Neural crest cell (in vitro differentiated cells): ENCODE measurements at regions not wholly inside any gene's neighbourhood (a gene's known extent, or its start where the extent isn't known, plus 50 kb on each side); places are given as distances from the start of the nearest gene placed in this dataset.

ENCODE experiments used
- DNase-seq: peaks from one replicate; pipeline ENCODE4 v3.0.0; 2021; ENCODE audit warnings: low read depth, mixed read lengths, low spot score
- H3K27ac Mint-ChIP-seq: one replicate; pipeline ENCODE4 v1.8.0; 2021; ENCODE audit warnings: mild to moderate bottlenecking, mixed read lengths; ENCODE audit not compliant: unreplicated experiment
- H3K27me3 Mint-ChIP-seq: 2 replicates; pipeline ENCODE4 v1.8.0; 2021; ENCODE audit warnings: low read depth, mild to moderate bottlenecking, mixed read lengths
- H3K36me3 Mint-ChIP-seq: 2 replicates; pipeline ENCODE4 v1.8.0; 2021; ENCODE audit warnings: low read depth, mild to moderate bottlenecking, mixed read lengths
- H3K4me1 Mint-ChIP-seq: 2 replicates; pipeline ENCODE4 v1.8.0; 2021; ENCODE audit warnings: mixed read lengths
- H3K4me3 Mint-ChIP-seq: one replicate; pipeline ENCODE4 v1.8.0; 2021; ENCODE audit warnings: mild to moderate bottlenecking, mixed read lengths
- H3K9me3 Mint-ChIP-seq: 2 replicates; pipeline ENCODE4 v1.8.0; 2021; ENCODE audit warnings: mixed read lengths
- TF ChIP-seq, protein P1 (sequence below): fragments of 200-600 bp; sonication (generic); conservative IDR thresholded peaks from 2 replicates; pipeline ENCODE4 v1.5.0; 2021; ENCODE audit warnings: antibody characterized with exemption, mild to moderate bottlenecking

DNA sequence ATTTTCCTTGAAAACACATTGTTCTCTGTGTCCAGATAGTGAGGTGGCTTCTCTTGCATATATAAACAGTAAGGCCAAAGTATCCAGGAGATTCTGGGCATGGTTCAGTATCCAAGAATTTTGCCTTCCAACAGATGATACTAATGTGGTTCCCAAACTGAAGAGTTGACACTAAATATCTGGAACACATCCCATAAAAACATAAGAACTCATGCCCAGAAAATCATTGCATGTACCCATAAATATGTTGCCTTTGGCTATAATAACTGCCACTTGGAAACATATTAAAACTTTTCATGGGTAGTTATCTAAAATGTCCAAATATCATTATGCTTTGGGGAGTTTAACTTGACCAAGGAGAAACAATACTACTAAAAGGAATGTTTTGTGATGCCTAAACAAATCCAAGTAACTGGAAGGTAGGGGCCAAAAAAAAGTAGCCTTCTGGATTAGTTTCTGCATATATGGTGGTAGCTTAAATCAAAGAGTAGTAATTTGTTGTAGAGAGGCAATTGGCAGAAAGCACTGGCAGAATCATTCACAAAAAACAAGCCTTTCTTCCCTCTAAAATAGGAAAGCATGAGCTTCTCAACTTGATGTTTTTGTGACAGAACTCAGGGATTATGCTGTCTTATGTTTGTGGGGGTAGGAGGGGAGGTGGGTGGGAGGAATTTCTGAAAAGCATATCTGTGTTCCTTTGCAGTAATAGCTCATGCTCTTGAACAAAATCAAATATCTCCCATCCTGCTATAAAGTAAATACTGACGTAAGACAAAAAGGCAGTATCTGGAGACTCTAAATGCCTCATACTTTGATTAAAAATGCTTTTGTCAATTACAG, 753.9 kb downstream of the TUSC7 start:
- TF ChIP-seq, protein P1, sequence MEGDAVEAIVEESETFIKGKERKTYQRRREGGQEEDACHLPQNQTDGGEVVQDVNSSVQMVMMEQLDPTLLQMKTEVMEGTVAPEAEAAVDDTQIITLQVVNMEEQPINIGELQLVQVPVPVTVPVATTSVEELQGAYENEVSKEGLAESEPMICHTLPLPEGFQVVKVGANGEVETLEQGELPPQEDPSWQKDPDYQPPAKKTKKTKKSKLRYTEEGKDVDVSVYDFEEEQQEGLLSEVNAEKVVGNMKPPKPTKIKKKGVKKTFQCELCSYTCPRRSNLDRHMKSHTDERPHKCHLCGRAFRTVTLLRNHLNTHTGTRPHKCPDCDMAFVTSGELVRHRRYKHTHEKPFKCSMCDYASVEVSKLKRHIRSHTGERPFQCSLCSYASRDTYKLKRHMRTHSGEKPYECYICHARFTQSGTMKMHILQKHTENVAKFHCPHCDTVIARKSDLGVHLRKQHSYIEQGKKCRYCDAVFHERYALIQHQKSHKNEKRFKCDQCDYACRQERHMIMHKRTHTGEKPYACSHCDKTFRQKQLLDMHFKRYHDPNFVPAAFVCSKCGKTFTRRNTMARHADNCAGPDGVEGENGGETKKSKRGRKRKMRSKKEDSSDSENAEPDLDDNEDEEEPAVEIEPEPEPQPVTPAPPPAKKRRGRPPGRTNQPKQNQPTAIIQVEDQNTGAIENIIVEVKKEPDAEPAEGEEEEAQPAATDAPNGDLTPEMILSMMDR, result no peak
- no peak for DNase-seq
- H3K27ac Mint-ChIP-seq, result no peak overlapping the region
- no peaks in the 10 kb centered on the region for H3K36me3 Mint-ChIP-seq
- no peaks in the 10 kb centered on the region for H3K27me3 Mint-ChIP-seq
- H3K4me1 Mint-ChIP-seq, result no peaks in the 10 kb centered on the region
- no peaks in the 10 kb centered on the region for H3K9me3 Mint-ChIP-seq
- no peak overlapping the region for H3K4me3 Mint-ChIP-seq

DNA sequence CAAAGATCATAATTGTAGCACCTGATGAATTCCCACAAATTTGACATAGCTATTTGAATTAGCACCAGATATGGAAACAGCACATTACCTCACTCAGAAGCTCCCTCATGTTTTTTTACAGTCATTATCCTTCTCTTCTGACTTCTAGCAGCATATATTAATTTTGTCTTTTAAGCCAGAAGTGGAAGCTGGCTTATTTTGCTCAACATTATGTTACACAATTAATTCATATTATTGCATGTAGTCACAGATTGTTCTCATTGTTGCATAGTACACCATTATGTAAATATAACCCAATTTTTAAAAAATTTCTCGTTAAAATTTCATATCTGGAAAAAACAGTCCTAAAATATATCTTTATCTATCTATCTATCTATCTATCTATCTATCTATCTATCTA, 762.3 kb downstream of the TUSC7 start:
- Mint-ChIP-seq H3K9me3 (no peaks in the 10 kb centered on the region), H3K36me3 (no peaks in the 10 kb centered on the region), H3K4me1 (no peaks in the 10 kb centered on the region), H3K27ac (no peak overlapping the region), H3K27me3 (no peaks in the 10 kb centered on the region), H3K4me3 (no peak overlapping the region)
- TF ChIP-seq, protein P1, result no peak
- DNase-seq, result no peak

DNA sequence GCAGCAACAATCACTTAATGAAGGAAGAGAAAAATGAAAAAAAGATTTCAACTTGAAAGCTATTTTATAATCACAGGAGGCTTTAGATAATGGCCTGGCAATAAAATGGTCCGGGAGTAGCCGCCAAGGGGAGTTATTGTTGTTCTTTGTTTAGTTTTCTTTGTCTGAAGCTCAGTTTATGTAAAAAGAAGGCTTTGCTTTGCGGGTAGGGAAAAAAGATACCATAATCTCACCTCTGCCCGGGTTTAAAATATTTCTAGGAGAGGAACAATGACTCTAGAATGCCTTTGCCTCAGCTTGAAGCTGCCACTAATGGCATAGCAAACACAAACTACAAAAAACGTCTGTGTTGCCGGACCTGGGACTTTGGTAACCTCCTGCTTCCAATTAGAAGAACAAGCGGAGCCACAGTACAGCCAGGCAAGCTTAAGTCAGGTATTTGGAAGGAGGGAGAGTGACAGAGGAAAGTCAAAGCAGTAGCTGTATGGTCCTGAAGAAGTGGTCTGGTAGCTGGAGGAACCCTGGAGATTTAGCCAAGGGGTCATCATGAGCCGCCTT, 764.5 kb downstream of the TUSC7 start:
- TF ChIP-seq, protein P1, result no peak
- Mint-ChIP-seq H3K4me1 (no peaks in the 10 kb centered on the region), H3K9me3 (no peaks in the 10 kb centered on the region), H3K36me3 (no peaks in the 10 kb centered on the region), H3K4me3 (no peak overlapping the region), H3K27me3 (no peaks in the 10 kb centered on the region), H3K27ac (no peak overlapping the region)
- no peak for DNase-seq

DNA sequence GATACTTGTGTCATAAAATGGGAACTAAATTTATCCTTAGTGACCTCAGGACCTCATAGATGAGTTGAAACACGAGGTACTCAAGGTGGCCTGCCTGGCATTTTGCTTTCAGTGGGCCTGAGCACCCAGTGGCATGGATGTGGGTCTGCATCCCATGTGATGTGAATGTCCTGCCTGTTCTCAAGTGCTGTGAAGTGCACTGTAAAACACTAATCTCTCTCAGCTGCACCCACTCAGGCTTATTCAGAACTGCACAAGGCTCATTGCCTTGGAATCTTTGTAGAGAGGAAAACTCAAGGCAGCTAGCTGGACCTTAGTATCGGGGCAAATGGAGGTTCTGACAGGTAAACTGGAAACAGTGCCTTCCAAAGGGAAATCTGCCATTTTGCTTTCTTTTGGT, 767.0 kb downstream of the TUSC7 start:
- peaks cover 7% of the 10 kb centered on the region for H3K4me1 Mint-ChIP-seq
- TF ChIP-seq, protein P1, result no peak
- no peak overlapping the region for H3K27ac Mint-ChIP-seq
- DNase-seq, result no peak
- no peaks in the 10 kb centered on the region for H3K36me3 Mint-ChIP-seq
- H3K4me3 Mint-ChIP-seq, result no peak overlapping the region
- H3K9me3 Mint-ChIP-seq, result no peaks in the 10 kb centered on the region
- H3K27me3 Mint-ChIP-seq, result no peaks in the 10 kb centered on the region

DNA sequence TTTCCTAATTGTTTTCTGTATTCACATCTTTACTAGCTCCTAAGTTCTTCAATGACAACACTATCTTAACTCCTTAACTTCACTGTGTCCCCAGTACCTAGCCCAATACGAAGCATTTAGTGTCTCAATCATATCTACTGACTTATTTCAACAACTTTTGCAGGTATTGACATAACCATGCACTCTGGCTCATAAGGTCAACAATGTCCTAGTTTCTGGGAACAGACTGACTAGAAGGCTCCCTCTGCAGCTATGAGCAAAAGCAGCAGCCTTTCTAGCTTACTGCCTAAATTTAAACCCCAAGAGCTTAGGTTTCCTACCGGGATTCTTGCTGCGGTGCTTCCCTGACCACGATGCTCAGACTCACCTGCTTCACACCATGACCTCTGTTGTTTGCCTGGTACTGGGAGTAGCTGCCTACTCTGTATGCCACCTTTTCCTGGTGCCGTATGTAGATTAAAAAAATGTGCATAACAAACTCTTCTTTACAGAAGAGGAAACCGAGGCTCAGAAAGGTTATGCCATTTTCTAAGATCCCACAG, 767.7 kb downstream of the TUSC7 start:
- H3K27me3 Mint-ChIP-seq, result no peaks in the 10 kb centered on the region
- no peak overlapping the region for H3K4me3 Mint-ChIP-seq
- no peak for DNase-seq
- TF ChIP-seq, protein P1, result no peak
- no peaks in the 10 kb centered on the region for H3K36me3 Mint-ChIP-seq
- no peak overlapping the region for H3K27ac Mint-ChIP-seq
- H3K9me3 Mint-ChIP-seq, result no peaks in the 10 kb centered on the region
- H3K4me1 Mint-ChIP-seq, result peaks cover 7% of the 10 kb centered on the region
